Gastroesophageal sphincter (tissue), 3 donors: ENCODE measurements at regions not wholly inside any gene's neighbourhood (a gene's known extent, or its start where the extent isn't known, plus 50 kb on each side); places are given as distances from the start of the nearest gene placed in this dataset.

Experiments
- EP300 ChIP-seq: sonication (generic); formaldehyde crosslinking; IDR thresholded peaks from one replicate; pipeline ENCODE4 v1.6.1; 2017; ENCODE audit warnings: antibody characterized with exemption, mild to moderate bottlenecking
- POLR2AphosphoS5 ChIP-seq: sonication (generic); formaldehyde crosslinking; IDR thresholded peaks from one replicate; pipeline ENCODE4 v1.6.1; 2017; ENCODE audit warnings: antibody characterized with exemption
- TF ChIP-seq, protein P1 (sequence below), 4 experiments: fragments of 200-600 bp in 2 of 4; fragments of 450-650 bp in 2 of 4; sonication (generic) in 1 of 4; IDR thresholded peaks; one replicate each; pipeline ENCODE4 v1.5.1; 2017 to 2019; ENCODE audit warnings: antibody characterized with exemption in 4 of 4, mild to moderate bottlenecking in 2 of 4, moderate library complexity in 2 of 4

DNA sequence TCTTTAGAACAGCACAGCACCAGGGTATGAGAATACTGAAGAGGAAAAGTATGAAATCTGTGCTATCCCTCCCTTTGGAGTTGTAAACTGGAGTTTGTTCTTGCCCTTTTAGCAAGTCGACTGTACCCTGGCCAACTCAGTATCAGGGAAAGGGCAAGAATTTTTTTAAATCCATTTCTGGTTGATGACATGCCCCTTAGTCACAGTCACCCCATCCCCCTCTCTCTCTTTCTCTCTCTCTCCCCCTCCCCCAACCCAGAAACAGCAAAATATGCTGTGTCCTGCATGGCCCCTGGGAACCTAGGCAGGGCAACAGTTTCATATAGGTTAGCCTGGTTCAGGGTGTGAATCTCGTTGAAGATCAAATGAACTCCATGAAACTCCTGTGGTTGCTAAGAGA lies 177.7 kb upstream of the ADO start:
- TF ChIP-seq POLR2AphosphoS5 (no peak), EP300 (no peak)
- TF ChIP-seq, protein P1, sequence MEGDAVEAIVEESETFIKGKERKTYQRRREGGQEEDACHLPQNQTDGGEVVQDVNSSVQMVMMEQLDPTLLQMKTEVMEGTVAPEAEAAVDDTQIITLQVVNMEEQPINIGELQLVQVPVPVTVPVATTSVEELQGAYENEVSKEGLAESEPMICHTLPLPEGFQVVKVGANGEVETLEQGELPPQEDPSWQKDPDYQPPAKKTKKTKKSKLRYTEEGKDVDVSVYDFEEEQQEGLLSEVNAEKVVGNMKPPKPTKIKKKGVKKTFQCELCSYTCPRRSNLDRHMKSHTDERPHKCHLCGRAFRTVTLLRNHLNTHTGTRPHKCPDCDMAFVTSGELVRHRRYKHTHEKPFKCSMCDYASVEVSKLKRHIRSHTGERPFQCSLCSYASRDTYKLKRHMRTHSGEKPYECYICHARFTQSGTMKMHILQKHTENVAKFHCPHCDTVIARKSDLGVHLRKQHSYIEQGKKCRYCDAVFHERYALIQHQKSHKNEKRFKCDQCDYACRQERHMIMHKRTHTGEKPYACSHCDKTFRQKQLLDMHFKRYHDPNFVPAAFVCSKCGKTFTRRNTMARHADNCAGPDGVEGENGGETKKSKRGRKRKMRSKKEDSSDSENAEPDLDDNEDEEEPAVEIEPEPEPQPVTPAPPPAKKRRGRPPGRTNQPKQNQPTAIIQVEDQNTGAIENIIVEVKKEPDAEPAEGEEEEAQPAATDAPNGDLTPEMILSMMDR (IDR thresholded peaks at IDR 0.05), result no peak
